GM19043 (cell line): ENCODE measurements at regions not wholly inside any gene's neighbourhood (a gene's known extent, or its start where the extent isn't known, plus 50 kb on each side); places are given as distances from the start of the nearest gene placed in this dataset.
"Not testable (repeated sequence)": the region's sequence is repeated elsewhere in the genome, so short reads cannot be mapped to it uniquely, and the experiment has no call there.

Source experiments
- ATAC-seq: cut with Tn5 transposase; IDR thresholded peaks from one replicate; pipeline ENCODE4 v1.9.1; 2021; ENCODE audit warnings: low read depth; ENCODE audit not compliant: unreplicated experiment

- no peak for ATAC-seq
Observed at GRCh38 chr3:5035113-5035512, 55.9 kb downstream of the BHLHE40 start.

GRCh38 chr3:5035692-5036391 is 56.6 kb downstream of the BHLHE40 start:
- no peak for ATAC-seq

DNA sequence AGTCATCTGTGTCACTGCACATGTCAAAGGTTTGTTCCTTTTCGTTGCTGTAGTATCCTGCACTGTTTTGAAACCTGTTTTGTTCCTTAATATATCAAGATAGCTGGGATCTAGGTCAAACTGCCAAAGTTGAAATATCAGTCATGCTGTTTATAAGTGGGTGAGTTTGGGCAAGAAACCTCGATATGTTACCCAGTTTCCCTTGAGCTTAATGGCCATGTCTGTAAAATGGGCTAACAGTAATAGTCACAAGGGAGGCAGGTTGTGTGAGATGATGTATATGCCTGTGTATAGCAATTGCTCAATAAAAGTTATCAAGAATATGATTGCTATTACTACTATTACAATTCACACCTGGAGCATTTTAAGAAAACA is 57.1 kb downstream of the BHLHE40 start:
- no peak for ATAC-seq

DNA sequence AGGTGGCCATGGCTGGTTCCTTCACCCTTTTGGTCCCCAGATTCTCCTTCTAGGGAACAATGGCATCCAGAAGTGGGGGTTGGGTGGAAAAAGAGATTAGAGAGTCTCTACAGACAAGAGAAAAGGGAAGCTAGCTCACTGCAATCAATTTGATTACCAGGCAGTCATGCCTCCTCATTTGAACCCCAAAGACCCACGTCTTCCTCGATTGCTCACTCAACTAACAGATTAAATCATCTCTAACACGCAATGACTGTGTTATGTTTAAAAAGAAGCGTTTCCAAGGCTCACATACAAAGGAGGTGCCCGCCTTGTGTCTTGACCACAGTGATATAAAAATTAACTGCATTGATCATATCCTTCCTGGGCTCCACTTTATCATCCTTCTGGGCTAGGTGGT is 57.6 kb downstream of the BHLHE40 start:
- ATAC-seq: no peak

- no peak for ATAC-seq
Observed at GRCh38 chr3:5039585-5039984, 60.3 kb downstream of the BHLHE40 start.

DNA sequence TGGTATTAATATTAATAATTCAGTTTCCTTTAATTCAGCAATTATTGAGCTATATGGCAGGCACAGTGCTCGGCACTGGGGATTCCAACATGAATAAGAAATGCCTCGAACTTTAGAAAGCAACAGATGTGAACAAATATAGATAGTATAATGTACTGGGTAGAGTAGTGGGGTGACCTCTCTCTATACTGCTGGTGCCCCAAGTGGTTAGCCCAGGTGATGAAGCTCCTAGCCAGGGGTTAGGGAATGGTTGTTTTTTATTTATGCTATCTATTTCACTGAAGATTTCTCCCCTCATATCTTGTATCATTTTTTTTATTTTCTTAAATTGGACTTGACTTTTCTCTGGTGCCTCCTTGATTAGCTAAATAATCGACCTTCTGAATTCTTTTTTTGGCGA is 62.1 kb downstream of the BHLHE40 start:
- no peak for ATAC-seq

DNA sequence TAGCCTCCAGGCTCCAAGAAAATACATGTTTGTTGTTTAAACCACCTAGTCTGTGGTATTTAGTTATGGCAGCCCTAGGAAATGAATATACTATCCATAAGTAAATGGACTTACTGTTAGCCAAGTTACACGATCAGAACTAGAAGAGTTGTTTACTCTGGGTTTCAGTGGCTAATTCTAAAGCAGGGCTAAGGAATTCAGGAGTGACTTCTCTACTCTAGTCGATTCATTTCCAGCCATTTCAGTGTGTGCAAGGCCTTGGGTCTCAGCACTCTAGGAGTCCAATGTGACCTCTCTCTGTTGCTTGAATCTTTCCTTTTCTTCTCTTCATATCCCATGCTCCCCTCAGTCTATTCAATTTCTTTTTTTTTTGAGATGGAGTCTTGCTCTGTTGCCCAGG is 66.7 kb downstream of the BHLHE40 start:
- ATAC-seq: no peak

DNA sequence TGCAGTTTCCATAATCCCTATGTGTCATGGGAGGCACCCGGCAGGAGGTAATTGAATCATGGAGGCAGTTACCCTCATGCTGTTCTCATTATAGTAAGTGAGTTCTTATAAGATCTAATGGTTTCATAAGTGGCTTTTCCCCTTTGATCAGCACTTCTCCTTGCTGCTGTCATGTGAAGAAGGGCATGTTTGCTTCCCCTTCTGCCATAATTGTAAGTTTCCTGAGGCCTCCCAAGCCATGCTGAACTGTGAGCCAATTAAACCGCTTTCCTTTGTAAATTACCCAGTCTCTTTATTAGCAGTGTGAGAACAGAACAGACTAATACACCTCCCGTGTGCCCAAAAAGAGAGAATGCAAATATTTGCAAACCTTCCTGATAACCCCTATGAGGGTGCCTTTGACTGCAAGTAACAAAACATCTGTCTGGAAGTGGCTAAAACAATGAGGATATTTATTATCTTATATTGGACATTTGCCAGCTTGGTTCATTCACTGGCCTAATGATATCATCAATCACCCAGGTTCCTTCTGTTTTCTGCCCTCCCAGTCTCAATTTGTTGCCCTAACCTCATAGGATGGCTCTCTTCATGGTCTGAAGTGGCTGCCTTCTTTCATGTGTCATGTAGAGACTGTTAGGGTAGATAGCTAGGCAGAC is 68.7 kb downstream of the BHLHE40 start:
- ATAC-seq: no peak

DNA sequence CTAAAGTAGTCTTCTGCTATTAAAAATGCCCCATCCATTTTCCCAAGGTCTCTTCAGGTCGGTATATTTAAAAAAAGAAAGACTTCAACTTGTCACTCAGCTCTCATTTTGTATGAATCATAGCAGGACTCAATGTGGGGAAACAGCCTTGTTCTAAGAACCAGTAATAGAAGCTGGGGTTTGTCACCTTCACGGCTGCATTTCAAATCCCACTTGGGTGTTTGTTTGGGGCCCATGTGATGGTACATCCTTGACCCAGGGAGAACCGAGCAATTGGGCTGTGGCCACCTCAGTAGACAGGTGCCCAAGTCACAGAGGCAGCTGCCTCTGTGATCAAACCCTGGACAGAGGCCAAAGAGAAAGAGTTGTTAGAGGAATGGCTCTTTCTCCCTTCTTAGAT is 70.3 kb upstream of the ARL8B start:
- peak; percentile 71 for ATAC-seq

DNA sequence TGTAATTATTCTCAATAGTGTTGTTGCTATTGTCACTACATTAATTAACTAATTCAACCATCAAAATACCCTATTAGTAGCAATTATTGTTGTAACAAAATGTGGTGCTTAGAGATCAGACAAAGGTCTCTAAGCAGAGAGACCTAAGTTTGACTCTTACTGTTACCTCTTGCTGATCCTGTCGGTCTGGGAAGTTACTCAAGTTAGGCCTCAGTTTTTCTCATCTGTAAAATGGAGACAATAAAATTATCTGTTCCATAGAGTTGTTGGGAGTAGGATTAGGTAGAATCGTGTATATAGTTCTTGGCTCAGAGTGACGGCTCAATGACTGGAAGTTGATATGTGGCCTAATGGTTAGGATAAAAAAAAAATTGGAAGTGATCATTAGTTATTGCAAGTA is 69.8 kb upstream of the ARL8B start:
- no peak for ATAC-seq

- no peak for ATAC-seq
Observed at GRCh38 chr3:5053021-5053831, 68.9 kb upstream of the ARL8B start.

GRCh38 chr3:5054098-5054497 is 68.0 kb upstream of the ARL8B start:
- no peak for ATAC-seq

DNA sequence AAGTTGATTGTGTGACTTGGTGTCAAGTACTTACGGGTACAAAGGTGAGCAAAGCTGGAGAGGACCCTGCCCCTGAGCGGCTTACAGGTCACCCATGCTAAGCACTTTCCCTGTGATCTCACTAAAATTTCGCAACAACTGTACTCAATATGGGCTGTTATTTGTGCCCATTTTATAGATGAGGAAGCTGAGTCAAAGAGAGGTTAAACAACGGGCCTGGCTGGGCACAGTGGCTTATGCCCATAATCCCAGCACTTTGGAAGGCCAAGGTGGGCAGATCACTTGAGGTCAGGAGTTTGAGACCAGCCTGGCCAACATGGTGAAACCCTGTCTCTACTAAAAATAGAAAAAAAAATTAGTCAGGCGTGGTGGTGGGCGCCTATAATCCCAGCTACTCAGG is 67.5 kb upstream of the ARL8B start:
- ATAC-seq: not testable (repeated sequence)

- no peak for ATAC-seq
Observed at GRCh38 chr3:5055357-5056110, 66.6 kb upstream of the ARL8B start.

DNA sequence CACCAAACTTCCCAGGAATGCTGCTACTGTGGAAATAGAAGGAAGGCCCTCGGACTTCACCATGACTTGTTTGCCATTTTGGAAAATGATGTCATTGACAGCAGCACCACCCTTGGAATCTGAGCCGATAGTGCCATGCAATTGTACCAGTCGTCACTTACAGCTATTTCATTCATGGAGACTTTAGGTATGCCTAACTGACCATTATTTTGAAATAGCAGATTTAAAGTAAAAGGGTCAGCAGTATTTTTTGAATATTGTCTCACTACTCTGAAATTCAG is 66.0 kb upstream of the ARL8B start:
- no peak for ATAC-seq

DNA sequence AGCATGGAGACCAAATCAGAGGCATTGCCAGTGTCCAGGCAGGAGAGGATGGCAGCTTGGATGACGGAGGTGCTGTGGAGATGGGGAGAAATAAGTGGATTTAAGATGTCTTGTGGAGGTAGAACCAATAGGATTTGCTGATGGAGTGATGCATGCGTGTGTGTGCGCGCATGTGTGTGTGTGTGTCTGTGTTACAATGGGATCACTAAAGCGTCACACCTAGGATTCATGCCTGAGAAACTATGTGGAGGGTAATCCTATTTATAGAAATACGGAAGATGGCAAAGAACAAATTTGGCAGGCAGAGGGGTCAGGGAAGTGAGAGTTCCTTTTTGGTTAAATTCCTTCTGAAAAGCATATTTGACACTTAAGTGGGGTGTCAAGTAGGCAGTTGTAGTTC is 64.8 kb upstream of the ARL8B start:
- ATAC-seq: no peak

DNA sequence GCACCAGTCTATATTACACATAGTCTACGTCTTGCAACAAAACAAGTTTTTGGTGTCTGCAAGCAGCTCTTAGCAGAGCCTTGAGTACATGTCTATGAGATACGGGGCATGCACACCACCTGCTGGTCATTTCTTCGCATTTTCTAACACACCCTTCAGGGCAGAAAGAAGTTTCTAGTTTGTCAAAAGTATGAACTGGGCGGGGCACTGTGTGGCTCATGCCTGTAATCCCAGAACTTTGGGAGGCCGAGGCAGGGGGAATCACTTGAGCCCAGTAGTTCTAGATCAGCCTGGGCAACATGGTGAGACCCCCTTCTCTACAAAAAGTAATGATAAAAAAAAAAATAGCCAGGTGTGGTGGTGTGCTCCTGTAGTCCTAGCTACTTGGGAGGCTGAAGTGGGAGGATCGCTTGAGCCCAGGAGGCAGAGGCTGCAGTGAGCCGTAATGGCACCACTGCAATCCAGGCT is 64.2 kb upstream of the ARL8B start:
- ATAC-seq: peak; percentile 95

GRCh38 chr3:5058471-5058951 is 63.6 kb upstream of the ARL8B start:
- no peak for ATAC-seq

GRCh38 chr3:5059782-5060181 is 62.3 kb upstream of the ARL8B start:
- no peak for ATAC-seq

GRCh38 chr3:5061218-5061569 is 60.9 kb upstream of the ARL8B start:
- ATAC-seq: no peak

DNA sequence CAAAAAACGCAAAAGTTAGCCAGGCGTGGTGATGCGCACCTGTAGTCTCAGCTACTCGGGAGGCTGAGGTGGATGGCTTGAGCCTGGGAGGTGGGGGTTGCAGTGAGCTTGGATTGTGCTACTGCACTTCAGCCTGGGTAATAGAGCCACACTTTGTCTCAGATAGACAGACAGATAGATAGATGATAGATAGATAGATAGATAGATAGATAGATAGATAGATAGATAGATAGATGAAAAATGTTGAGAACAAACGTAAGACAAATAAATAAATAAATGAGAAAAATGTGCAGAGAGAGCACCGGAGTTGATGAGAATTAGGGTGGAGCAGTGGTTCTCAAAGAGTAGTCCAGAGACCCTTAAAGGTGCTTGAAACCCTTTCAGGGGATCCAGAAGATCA is 58.4 kb upstream of the ARL8B start:
- no peak for ATAC-seq
